Endothelial cell (in vitro differentiated cells): ENCODE measurements at regions not wholly inside any gene's neighbourhood (a gene's known extent, or its start where the extent isn't known, plus 50 kb on each side); places are given as distances from the start of the nearest gene placed in this dataset.

Experiments
- DNase-seq: peaks from one replicate; pipeline ENCODE4 v3.0.0; 2021; ENCODE audit warnings: low spot score
- H3K27ac Mint-ChIP-seq: one replicate; pipeline ENCODE4 v1.8.0; 2021; ENCODE audit warnings: mixed read lengths, inconsistent platforms; ENCODE audit not compliant: unreplicated experiment
- H3K27me3 Mint-ChIP-seq: one replicate; pipeline ENCODE4 v1.8.0; 2021; ENCODE audit warnings: mild to moderate bottlenecking, moderate library complexity, mixed read lengths, inconsistent platforms; ENCODE audit not compliant: unreplicated experiment
- H3K36me3 Mint-ChIP-seq: one replicate; pipeline ENCODE4 v1.8.0; 2021; ENCODE audit warnings: mild to moderate bottlenecking, low read depth, mixed read lengths, inconsistent platforms; ENCODE audit not compliant: unreplicated experiment
- H3K4me1 Mint-ChIP-seq: one replicate; pipeline ENCODE4 v1.8.0; 2021; ENCODE audit warnings: mild to moderate bottlenecking, mixed read lengths, inconsistent platforms; ENCODE audit not compliant: unreplicated experiment
- H3K4me3 Mint-ChIP-seq: one replicate; pipeline ENCODE4 v1.8.0; 2021; ENCODE audit warnings: mild to moderate bottlenecking, mixed read lengths, inconsistent platforms; ENCODE audit not compliant: unreplicated experiment
- H3K9me3 Mint-ChIP-seq: one replicate; pipeline ENCODE4 v1.8.0; 2021; ENCODE audit warnings: mixed read lengths, inconsistent platforms; ENCODE audit not compliant: unreplicated experiment
- CTCF ChIP-seq: fragments of 200-600 bp; sonication (generic); IDR thresholded peaks from one replicate; pipeline ENCODE4 v1.5.0; 2021; ENCODE audit warnings: antibody characterized with exemption; ENCODE audit not compliant: unreplicated experiment

GRCh38 chr5:135635451-135635850, 56.7 kb upstream of the CXCL14 start:
- no peaks in the 10 kb centered on the region for H3K36me3 Mint-ChIP-seq
- no peak overlapping the region for H3K4me3 Mint-ChIP-seq
- TF ChIP-seq CTCF: no peak
- no peaks in the 10 kb centered on the region for H3K4me1 Mint-ChIP-seq
- no peaks in the 10 kb centered on the region for H3K9me3 Mint-ChIP-seq
- peaks cover 2% of the 10 kb centered on the region for H3K27me3 Mint-ChIP-seq
- DNase-seq: no peak
- no peak overlapping the region for H3K27ac Mint-ChIP-seq

GRCh38 chr5:135632798-135633197, 54.0 kb upstream of the CXCL14 start:
- H3K27me3 Mint-ChIP-seq: peaks cover 2% of the 10 kb centered on the region
- H3K4me1 Mint-ChIP-seq: no peaks in the 10 kb centered on the region
- no peaks in the 10 kb centered on the region for H3K36me3 Mint-ChIP-seq
- H3K27ac Mint-ChIP-seq: no peak overlapping the region
- no peak overlapping the region for H3K4me3 Mint-ChIP-seq
- DNase-seq: no peak
- H3K9me3 Mint-ChIP-seq: no peaks in the 10 kb centered on the region
- no peak for TF ChIP-seq CTCF

GRCh38 chr5:135631391-135631790, 52.6 kb upstream of the CXCL14 start:
- Mint-ChIP-seq H3K27me3 (peaks cover 2% of the 10 kb centered on the region), H3K4me3 (no peak overlapping the region), H3K27ac (no peak overlapping the region), H3K4me1 (no peaks in the 10 kb centered on the region), H3K9me3 (no peaks in the 10 kb centered on the region), H3K36me3 (no peaks in the 10 kb centered on the region)
- no peak for TF ChIP-seq CTCF
- DNase-seq: no peak

GRCh38 chr5:135629666-135630065, 50.9 kb upstream of the CXCL14 start:
- DNase-seq: no peak
- Mint-ChIP-seq H3K4me1 (no peaks in the 10 kb centered on the region), H3K27ac (no peak overlapping the region), H3K36me3 (no peaks in the 10 kb centered on the region), H3K9me3 (no peaks in the 10 kb centered on the region), H3K4me3 (no peak overlapping the region), H3K27me3 (peaks cover 2% of the 10 kb centered on the region)
- TF ChIP-seq CTCF: no peak

- Mint-ChIP-seq H3K4me3 (no peak overlapping the region), H3K27ac (no peak overlapping the region), H3K9me3 (no peaks in the 10 kb centered on the region), H3K27me3 (peaks cover 2% of the 10 kb centered on the region), H3K36me3 (no peaks in the 10 kb centered on the region), H3K4me1 (no peaks in the 10 kb centered on the region)
- no peak for DNase-seq
- no peak for TF ChIP-seq CTCF
Observed at GRCh38 chr5:135628771-135629563, 50.2 kb upstream of the CXCL14 start.
